ENCODE measurements at regions not wholly inside any gene's neighbourhood (a gene's known extent, or its start where the extent isn't known, plus 50 kb on each side); places are given as distances from the start of the nearest gene placed in this dataset.
"Not testable (repeated sequence)": the region's sequence is repeated elsewhere in the genome, so short reads cannot be mapped to it uniquely, and the experiment has no call there.

GRCh38 chr1:78250201-78250600 lies 204.4 kb downstream of the GIPC2 start:
- DNase-seq, result no peak

GRCh38 chr1:78254517-78254916 lies 208.8 kb downstream of the GIPC2 start:
- DNase-seq, result no peak

DNA sequence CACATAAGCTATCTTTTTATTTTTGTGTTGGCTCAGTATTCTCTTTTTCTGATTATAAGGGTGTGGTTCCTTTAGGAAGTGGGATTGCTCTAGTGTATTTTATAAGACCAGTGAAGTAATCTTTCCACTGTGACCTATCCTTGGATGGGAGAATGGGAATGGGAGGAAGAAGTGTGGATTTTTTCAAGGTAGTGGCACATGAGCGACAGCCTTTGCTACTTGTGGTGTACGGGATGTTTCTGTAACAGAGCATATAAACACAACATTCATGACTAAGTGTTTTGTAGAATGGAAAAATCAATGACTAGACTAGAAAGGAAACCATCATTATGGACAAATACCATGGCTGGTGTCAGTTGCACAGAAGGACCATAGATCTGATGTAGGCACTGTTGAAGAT lies 209.6 kb downstream of the GIPC2 start:
- DNase-seq, result no peak

DNA sequence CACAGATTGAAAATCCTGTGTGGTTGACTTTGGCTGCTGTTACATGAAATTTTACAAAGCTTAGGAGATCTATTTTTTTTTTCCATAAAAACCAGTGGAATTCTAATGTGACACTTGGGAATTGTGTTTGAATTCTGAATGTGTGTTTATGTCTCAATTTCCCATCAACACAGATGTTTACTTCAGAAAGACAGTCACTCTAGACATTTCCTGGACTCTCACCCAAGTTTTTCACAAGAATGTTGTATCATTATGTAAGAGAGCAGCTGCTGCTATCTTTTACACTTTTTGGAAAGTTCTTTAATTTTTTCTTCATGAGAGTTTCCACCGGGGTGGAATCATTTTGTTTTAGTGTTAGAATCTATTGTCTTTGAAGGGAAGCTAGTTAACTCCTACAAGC lies 210.1 kb downstream of the GIPC2 start:
- DNase-seq, result no peak

DNA sequence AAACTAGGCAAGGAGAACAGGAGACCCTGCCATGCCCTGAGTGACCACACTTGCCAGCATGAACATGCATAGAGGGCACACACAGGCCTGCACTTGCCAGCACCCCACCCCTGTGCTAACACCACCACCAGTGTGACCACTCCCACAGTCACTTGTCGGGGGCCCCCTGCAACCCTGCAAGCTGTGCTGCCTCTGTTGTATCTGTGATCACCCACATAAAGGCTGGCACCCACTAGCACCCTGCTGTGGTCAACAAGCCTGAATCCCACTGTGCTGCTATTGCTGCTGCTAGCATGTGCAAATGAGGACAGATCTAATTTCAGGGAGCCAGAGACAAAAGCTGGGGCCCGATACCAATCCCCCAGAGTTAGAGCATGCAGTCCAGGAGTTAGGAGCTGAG lies 217.7 kb downstream of the GIPC2 start:
- DNase-seq, result no peak

- DNase-seq, result no peak
Observed at GRCh38 chr1:78263946-78264345, 218.2 kb downstream of the GIPC2 start.

- no peak for DNase-seq
Observed at GRCh38 chr1:78267513-78268218, 221.9 kb downstream of the GIPC2 start.

- DNase-seq, result no peak
Observed at GRCh38 chr1:78269591-78269990, 221.2 kb upstream of the PTGFR start.

GRCh38 chr1:78271423-78271822 lies 219.4 kb upstream of the PTGFR start:
- DNase-seq, result not testable (repeated sequence)

- no peak for DNase-seq
Observed at GRCh38 chr1:78274814-78275213, 216.0 kb upstream of the PTGFR start.

- no peak for DNase-seq
Observed at GRCh38 chr1:78275456-78275855, 215.3 kb upstream of the PTGFR start.

DNA sequence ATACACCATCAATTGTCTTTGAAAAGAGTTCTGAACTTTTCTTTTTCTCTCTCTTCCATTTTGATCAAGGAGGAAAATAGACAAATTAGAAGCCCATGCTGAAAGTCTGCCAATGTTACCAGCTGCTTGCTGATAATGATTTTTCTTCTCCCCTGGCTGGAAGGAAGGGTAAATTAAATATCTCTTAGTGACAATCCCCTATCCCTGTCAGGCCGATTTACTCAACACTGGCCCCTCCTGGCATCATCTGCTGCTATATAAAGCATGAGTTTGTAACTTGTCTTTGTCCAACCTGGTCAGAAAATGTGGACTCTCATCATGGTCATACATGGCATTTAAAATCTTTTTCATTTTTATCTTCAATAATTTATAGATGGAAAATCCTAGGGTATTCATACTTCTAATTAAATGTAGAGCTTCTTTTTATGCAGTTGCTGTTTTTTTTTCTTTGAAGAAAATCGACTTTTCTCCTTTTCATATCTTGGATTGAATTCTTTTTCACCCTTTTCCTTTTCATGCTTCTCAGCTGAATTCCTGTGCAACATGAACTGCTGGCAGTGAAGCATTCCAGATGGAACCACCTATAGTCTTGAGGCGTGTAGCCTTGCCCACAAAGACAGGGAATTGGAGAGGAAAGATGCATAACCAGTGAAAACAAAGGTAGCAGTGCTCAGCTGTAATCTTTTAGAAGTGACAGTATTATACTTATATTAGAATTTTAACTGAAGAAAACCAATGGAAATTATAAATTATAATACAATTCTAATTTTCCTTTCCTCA lies 214.7 kb upstream of the PTGFR start:
- DNase-seq, result peak; percentile 2

- peak; percentile 64 for DNase-seq
Observed at GRCh38 chr1:78277253-78277652, 213.5 kb upstream of the PTGFR start.

DNA sequence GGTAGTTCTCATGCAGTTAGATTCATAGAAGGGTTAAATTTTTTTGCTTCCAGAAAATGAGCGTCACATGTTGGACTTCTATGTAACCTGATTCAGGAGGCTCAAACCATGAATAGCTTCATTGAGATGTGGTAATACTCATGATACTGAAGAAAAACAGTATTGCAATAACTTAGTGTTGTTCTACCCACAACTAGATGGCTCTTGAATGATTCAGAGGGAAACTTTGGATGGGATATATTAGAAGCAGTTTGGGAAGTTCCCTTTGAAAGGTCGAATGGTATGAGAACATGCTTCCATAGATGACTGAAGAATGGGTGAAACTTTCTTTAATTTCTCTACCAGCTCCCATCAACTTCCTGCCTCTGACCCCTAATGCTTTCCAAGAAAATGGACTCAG lies 211.7 kb upstream of the PTGFR start:
- no peak for DNase-seq

- DNase-seq, result no peak
Observed at GRCh38 chr1:78280626-78281025, 210.1 kb upstream of the PTGFR start.

DNA sequence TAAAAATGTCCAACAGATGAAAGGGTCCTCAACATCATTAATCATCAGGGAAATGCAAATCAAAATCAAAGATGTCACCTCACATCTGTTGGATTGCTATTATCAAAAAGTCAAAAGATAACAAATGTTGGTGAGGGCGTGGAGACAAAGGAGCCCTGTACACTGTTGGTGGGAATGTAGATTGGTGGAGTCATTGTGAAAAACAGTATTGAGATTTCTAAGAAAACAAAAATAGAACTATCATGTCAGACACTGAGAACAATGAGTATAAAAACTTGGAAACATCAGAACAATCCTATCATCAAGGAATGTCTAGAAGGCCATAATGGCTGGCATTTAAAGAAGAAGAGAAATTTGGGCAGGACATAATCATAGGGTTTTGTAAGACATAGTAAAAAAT lies 209.2 kb upstream of the PTGFR start:
- DNase-seq, result no peak

DNA sequence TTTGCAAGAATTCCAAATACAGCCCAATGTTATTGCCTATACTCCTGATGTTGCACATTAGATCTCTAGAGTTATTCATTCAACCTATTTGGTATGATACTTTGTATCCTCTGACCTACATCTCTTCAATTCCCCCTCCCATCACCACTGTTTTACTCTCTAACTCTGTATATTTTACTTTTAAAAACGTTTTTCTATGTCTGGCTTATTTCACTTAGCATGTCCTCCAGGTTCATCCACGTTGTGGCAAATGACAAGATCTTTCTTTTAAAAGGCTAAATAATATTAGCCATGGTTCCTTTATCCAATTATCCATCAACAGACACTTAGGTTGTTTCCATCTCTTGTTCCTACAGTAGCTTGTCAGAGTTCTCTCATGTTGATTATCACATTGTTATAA lies 207.1 kb upstream of the PTGFR start:
- DNase-seq, result no peak

DNA sequence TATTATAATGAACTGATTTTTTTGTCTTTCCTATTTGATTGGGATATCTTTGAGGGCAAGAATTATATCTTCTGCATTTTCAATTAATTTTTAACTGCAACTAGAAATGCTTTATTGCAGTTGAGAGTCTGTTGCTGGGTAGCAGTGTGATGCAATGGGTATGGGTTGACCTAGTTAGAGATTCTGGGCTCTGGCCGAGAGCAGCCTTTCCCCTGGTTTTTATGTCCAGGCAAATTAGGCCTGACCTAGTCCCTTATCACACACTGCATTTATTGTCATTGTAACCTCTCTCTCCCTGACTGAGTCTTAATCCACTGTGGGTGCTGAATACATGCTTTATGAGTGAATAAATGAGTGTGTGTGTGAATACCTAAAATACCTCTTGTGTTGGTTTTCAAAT lies 206.4 kb upstream of the PTGFR start:
- DNase-seq, result no peak

GRCh38 chr1:78286686-78287085 lies 204.1 kb upstream of the PTGFR start:
- DNase-seq, result no peak

DNA sequence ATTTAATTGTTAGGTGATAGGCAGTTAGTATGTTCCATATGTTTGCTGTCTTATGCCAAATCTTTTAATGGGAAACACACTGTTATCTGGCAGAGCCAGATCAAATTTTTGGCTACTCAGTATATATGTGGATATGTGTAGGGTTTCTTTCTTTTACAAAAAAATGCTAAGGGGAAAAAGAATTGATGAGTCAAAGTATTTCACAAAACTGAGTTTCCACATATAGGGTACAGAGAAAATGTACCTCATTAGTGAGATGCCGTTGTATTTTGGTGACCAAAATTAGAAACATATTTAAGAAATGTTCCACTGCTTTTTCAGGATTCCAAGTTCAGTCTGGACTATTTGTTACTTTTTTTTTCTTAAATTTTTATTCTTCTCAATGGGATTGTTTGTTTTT lies 201.2 kb upstream of the PTGFR start:
- DNase-seq, result no peak

DNA sequence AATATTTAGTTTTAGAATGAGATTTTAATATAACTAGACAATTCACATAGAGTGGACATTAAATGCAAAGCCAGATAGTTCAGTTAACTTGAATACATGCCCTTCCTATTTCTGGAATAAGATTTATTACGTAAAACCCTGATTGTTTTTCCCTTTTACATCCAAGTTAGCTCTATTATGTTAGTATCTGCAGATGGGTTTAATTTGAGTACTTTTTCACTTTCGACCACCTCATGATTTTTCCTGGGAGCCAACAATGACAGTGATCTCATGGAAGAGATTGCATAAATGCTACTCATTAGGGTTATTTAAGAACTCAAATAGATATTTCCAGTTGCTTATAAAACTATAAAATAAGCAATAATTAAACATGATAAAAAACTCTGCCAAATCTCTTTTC lies 199.4 kb upstream of the PTGFR start:
- no peak for DNase-seq

DNA sequence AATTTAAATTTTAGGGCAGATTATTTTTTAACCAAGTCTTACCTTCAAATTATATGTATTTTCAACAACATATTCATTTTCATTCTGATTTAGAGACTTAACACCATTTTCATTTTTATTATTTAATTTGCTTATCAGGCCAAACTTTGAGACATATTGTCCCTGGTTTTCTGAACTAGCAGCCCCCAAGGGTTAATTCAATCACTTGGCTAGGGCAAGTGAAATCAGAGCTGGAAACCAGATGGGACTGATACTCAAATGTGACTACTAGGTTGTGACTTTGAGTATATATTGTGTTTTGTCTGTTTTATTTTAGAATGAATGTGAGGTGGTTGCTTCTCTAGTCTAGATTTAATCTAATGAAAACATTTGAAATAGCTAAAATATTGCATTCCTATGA lies 198.9 kb upstream of the PTGFR start:
- DNase-seq, result no peak

- no peak for DNase-seq
Observed at GRCh38 chr1:78292361-78292760, 198.4 kb upstream of the PTGFR start.

DNA sequence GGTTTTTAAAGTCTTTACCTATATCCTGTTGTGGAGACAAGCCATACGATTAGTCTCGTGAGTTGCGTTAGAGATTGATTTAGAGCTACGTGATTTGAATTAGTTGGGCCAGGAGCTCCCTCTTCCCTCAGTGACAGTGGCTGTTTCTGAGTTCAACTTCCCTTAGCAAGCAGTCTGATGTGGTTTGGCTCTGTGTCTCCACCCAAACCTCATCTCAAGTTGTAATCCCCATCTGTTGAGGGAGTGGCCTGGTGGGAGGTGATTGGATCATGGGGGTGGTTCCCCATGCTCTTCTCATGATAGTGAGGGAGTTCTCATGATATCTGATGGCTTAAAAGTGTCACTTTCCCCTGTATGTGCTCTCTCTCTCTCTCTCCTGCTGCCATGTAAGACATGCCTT lies 192.9 kb upstream of the PTGFR start:
- DNase-seq, result no peak

DNA sequence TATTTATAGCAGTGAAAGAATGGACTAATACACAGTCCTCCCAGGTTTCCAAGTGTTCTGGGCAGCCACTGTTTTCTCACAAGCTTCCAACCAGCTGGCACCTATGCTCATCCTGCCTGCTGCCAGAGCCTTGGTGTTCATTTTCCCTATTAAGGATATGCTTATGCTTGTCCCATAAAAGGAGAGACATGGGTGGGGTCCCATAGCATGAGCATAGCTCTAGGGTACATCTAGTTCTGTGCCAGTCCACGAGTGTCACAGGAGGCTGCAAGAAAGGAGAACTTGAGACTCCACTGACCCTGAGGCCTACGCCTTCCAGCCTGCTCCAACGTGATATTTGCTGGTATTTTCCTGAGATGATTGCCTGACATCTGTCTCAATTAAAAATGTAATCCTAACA lies 192.4 kb upstream of the PTGFR start:
- DNase-seq, result no peak

Measured in hematopoietic multipotent progenitor cell treated with erythropoietin and hydrocortisone succinate and interleukin-3 and kit ligand, for 6 days (in vitro differentiated cells).